PFSK-1 (cell line): ENCODE measurements at regions not wholly inside any gene's neighbourhood (a gene's known extent, or its start where the extent isn't known, plus 50 kb on each side); places are given as distances from the start of the nearest gene placed in this dataset.

Experiments used
- POLR2AphosphoS5 ChIP-seq: IDR thresholded peaks from 2 replicates; pipeline ENCODE4 v1.6.1; 2012; ENCODE audit warnings: low read depth, mild to moderate bottlenecking, control low read depth, low read length, moderate library complexity
- SIN3A ChIP-seq: IDR thresholded peaks from 2 replicates; pipeline ENCODE4 v1.6.1; 2012; ENCODE audit warnings: mild to moderate bottlenecking, low read length, moderate library complexity, borderline replicate concordance; ENCODE audit not compliant: insufficient read depth
- TAF1 ChIP-seq: IDR thresholded peaks from 2 replicates; pipeline ENCODE4 v1.6.1; 2012; ENCODE audit warnings: low read length, control low read depth, borderline replicate concordance; ENCODE audit not compliant: insufficient read depth

GRCh38 chr16:66135838-66136237, 230.7 kb upstream of the CDH5 start:
- TF ChIP-seq SIN3A (no peak), POLR2AphosphoS5 (no peak), TAF1 (no peak)
